ENCODE measurements at regions not wholly inside any gene's neighbourhood (a gene's known extent, or its start where the extent isn't known, plus 50 kb on each side); places are given as distances from the start of the nearest gene placed in this dataset.

DNA sequence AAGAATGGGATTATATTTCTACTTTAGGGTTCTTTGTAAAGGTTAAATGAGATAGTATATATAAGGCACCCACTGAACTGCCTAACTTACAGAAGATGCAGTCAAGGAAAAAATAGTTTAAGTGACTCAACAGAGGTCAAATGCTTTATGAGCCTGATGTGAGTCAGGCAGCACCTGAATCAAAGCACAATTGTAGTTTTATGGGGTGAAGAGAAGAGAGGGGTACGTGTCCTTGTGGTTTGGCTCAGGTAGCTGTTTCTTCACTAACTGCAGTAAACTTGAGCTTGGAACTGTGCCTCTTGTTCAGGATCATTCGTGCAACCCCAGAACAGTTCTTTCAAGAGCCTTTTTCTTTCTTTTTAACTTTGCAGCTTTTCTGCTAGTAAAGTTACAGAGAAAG is 125.2 kb upstream of the SPON1 start:
- Mint-ChIP-seq H3K27me3 (ENCODE audit: low read depth) (peaks cover 5% of the 10 kb centered on the region), H3K27ac (no peak overlapping the region), H3K4me1 (no peaks in the 10 kb centered on the region), H3K4me3 (no peak overlapping the region), H3K36me3 (no peaks in the 10 kb centered on the region), H3K9me3 (peaks cover 4% of the 10 kb centered on the region)
- DNase-seq (ENCODE audit: low spot score in 2 of 2, unreplicated experiment in 2 of 2) = no peak
- no peak for TF ChIP-seq CTCF (IDR thresholded peaks at IDR 0.05; ENCODE audit: unreplicated experiment)

DNA sequence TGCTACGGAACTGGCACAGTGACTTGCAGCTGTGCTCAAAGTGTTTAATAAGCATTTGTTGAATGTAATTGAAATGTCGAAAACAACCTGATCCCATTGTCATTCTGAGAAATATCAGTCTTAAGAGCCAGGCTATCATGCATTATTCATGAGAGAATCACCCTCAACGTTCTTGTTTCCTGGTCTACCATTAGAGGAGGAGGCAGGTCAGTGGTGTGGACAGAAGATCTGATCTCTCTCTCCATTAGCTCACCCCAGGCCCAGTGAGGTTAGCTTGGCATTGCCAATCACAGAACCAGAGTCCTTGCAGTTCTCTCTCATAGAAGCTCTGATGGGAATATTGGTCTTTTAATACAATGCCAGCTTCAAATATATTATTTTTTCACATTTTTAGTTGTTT is 121.1 kb upstream of the SPON1 start:
- H3K27ac Mint-ChIP-seq = no peak overlapping the region
- H3K36me3 Mint-ChIP-seq = no peaks in the 10 kb centered on the region
- no peak overlapping the region for H3K4me3 Mint-ChIP-seq
- no peak for DNase-seq (ENCODE audit: low spot score in 2 of 2, unreplicated experiment in 2 of 2)
- H3K4me1 Mint-ChIP-seq = no peaks in the 10 kb centered on the region
- TF ChIP-seq CTCF (IDR thresholded peaks at IDR 0.05; ENCODE audit: unreplicated experiment) = no peak
- H3K9me3 Mint-ChIP-seq = peaks cover 4% of the 10 kb centered on the region
- H3K27me3 Mint-ChIP-seq (ENCODE audit: low read depth) = peaks cover 7% of the 10 kb centered on the region

DNA sequence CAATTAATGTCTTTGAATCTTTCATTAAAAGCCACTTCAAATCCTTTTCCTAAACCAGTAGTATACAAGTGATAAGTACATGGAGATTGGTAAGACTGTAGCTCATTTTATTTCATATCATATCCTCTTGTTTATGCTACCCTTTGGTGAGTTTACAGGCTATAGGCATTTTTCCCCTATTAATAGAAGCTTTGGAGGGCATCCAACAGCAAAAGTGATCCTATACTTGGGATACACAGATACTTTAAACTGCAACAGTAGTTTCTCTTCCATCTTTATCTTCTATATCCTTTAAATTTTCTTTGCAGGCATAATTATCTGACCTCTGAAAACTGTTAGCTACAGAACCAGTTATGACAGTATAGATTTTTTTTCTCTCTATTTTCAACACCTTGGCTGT is 114.5 kb upstream of the SPON1 start:
- Mint-ChIP-seq H3K4me3 (no peak overlapping the region), H3K9me3 (peaks cover 4% of the 10 kb centered on the region), H3K27ac (no peak overlapping the region), H3K27me3 (ENCODE audit: low read depth) (peaks cover 2% of the 10 kb centered on the region), H3K36me3 (no peaks in the 10 kb centered on the region), H3K4me1 (peaks cover 8% of the 10 kb centered on the region)
- TF ChIP-seq CTCF (IDR thresholded peaks at IDR 0.05; ENCODE audit: unreplicated experiment) = no peak
- no peak for DNase-seq (ENCODE audit: low spot score in 2 of 2, unreplicated experiment in 2 of 2)

- no peaks in the 10 kb centered on the region for H3K36me3 Mint-ChIP-seq
- DNase-seq (ENCODE audit: low spot score in 2 of 2, unreplicated experiment in 2 of 2) = no peak
- H3K4me3 Mint-ChIP-seq = no peak overlapping the region
- no peak for TF ChIP-seq CTCF (IDR thresholded peaks at IDR 0.05; ENCODE audit: unreplicated experiment)
- H3K27ac Mint-ChIP-seq = no peak overlapping the region
- peaks cover 7% of the 10 kb centered on the region for H3K27me3 Mint-ChIP-seq (ENCODE audit: low read depth)
- H3K9me3 Mint-ChIP-seq = peaks cover under 1% of the 10 kb centered on the region
- peaks cover 8% of the 10 kb centered on the region for H3K4me1 Mint-ChIP-seq
These were observed 112.1 kb upstream of the SPON1 start for GRCh38 chr11:13850231-13851005.

DNA sequence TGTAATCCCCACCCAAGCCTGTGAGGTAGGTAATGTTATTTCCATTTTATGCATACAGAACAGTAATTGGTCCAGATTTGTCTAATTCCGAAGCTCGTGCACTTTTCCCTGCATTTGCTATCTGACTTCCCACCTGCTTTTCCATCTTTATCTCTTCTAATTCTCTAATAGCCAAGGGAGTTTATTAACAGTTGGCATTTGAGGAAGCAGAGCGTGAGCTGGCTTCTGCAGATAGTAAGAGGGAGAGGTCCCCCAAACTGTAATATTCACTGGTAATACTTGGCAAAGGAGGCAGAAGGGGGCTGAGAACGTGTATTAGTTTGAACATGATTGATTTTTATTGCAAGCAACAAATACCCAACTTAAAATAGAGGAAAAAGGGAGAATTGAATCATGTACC is 110.8 kb upstream of the SPON1 start:
- no peak overlapping the region for H3K4me3 Mint-ChIP-seq
- TF ChIP-seq CTCF (IDR thresholded peaks at IDR 0.05; ENCODE audit: unreplicated experiment) = no peak
- H3K9me3 Mint-ChIP-seq = no peaks in the 10 kb centered on the region
- no peaks in the 10 kb centered on the region for H3K36me3 Mint-ChIP-seq
- H3K4me1 Mint-ChIP-seq = peaks cover 8% of the 10 kb centered on the region
- peaks cover 7% of the 10 kb centered on the region for H3K27me3 Mint-ChIP-seq (ENCODE audit: low read depth)
- no peak overlapping the region for H3K27ac Mint-ChIP-seq
- DNase-seq (ENCODE audit: low spot score in 2 of 2, unreplicated experiment in 2 of 2) = no peak
